ENCODE measurements at regions not wholly inside any gene's neighbourhood (a gene's known extent, or its start where the extent isn't known, plus 50 kb on each side); places are given as distances from the start of the nearest gene placed in this dataset.

GRCh38 chr1:81398041-81398440 lies 402.7 kb upstream of the ADGRL2 start:
- TF ChIP-seq CTCF (conservative IDR thresholded peaks at IDR 0.05; ENCODE audit: low read depth, low read length): no peak
- TF ChIP-seq EZH2 (IDR thresholded peaks at IDR 0.05; ENCODE audit: borderline replicate concordance, low read depth, low read length, poor library complexity, severe bottlenecking): no peak

Data from A673 (cell line).